HG03558 (cell line): ENCODE measurements at regions not wholly inside any gene's neighbourhood (a gene's known extent, or its start where the extent isn't known, plus 50 kb on each side); places are given as distances from the start of the nearest gene placed in this dataset.

Experiments used
- ATAC-seq: cut with Tn5 transposase; IDR thresholded peaks from one replicate; pipeline ENCODE4 v1.9.1; 2021; ENCODE audit warnings: moderate number of reproducible peaks; ENCODE audit not compliant: unreplicated experiment; ENCODE audit errors: extremely low read depth

GRCh38 chr1:188277771-188278170 is 1449.0 kb downstream of the PLA2G4A start:
- no peak for ATAC-seq

- no peak for ATAC-seq
Measured at GRCh38 chr1:188281921-188282320, 1453.2 kb downstream of the PLA2G4A start.

GRCh38 chr1:188295157-188295556 is 1466.4 kb downstream of the PLA2G4A start:
- no peak for ATAC-seq

GRCh38 chr1:188302746-188303145 is 1474.0 kb downstream of the PLA2G4A start:
- no peak for ATAC-seq

- no peak for ATAC-seq
Measured at GRCh38 chr1:188314557-188315137, 1485.9 kb downstream of the PLA2G4A start.

- no peak for ATAC-seq
Measured at GRCh38 chr1:188317894-188318293, 1489.1 kb downstream of the PLA2G4A start.

- no peak for ATAC-seq
Measured at GRCh38 chr1:188325211-188325610, 1496.5 kb downstream of the PLA2G4A start.

GRCh38 chr1:188343914-188344313 is 1515.2 kb downstream of the PLA2G4A start:
- ATAC-seq: no peak

- ATAC-seq: no peak
Measured at GRCh38 chr1:188350104-188350503, 1521.4 kb downstream of the PLA2G4A start.

GRCh38 chr1:188355082-188355481 is 1526.3 kb downstream of the PLA2G4A start:
- ATAC-seq: no peak

GRCh38 chr1:188355847-188356246 is 1527.1 kb downstream of the PLA2G4A start:
- no peak for ATAC-seq

GRCh38 chr1:188359315-188359714 is 1530.6 kb downstream of the PLA2G4A start:
- no peak for ATAC-seq

- no peak for ATAC-seq
Measured at GRCh38 chr1:188363943-188364342, 1535.2 kb downstream of the PLA2G4A start.

- no peak for ATAC-seq
Measured at GRCh38 chr1:188364927-188365449, 1536.2 kb downstream of the PLA2G4A start.

GRCh38 chr1:188365874-188366273 is 1537.1 kb downstream of the PLA2G4A start:
- no peak for ATAC-seq

- no peak for ATAC-seq
Measured at GRCh38 chr1:188367661-188368060, 1538.9 kb downstream of the PLA2G4A start.

GRCh38 chr1:188371295-188371806 is 1542.6 kb downstream of the PLA2G4A start:
- no peak for ATAC-seq

GRCh38 chr1:188372821-188373220 is 1544.1 kb downstream of the PLA2G4A start:
- no peak for ATAC-seq

- ATAC-seq: no peak
Measured at GRCh38 chr1:188382851-188383250, 1554.1 kb downstream of the PLA2G4A start.

GRCh38 chr1:188386161-188386560 is 1557.4 kb downstream of the PLA2G4A start:
- ATAC-seq: no peak

- ATAC-seq: no peak
Measured at GRCh38 chr1:188386666-188387065, 1557.9 kb downstream of the PLA2G4A start.

GRCh38 chr1:188394677-188395076 is 1565.9 kb downstream of the PLA2G4A start:
- ATAC-seq: no peak
